GM12878 (cell line): ENCODE measurements at regions not wholly inside any gene's neighbourhood (a gene's known extent, or its start where the extent isn't known, plus 50 kb on each side); places are given as distances from the start of the nearest gene placed in this dataset.

Source experiments
- ATAC-seq: fragments of 200-7000 bp; cut with Tn5 transposase; 3 replicates; pipeline ENCODE4 v1.9.1; 2020; ENCODE audit warnings: mild to moderate bottlenecking, moderate library complexity
- BruUV-seq: library from RNA; stranded (reverse); fragments of 400-500 nt; replicated peaks from 2 replicates; lab custom pipeline; 2021; lab: Mats Ljungman, UMichigan
- CTCF ChIA-PET: fragments of 300-600 bp; sonication (Branson Sonifier 250); formaldehyde crosslinking; extraction: SDS; loops from one replicate; lab custom pipeline; 2021; ENCODE audit warnings: inconsistent platforms; lab: Yijun Ruan, JAX
- POLR2A ChIA-PET: fragments of 350-600 bp; formaldehyde crosslinking; extraction: SDS; loops from one replicate; lab custom pipeline; 2021; ENCODE audit warnings: inconsistent platforms; lab: Charles Lee
- RAD21 ChIA-PET: fragments of 300-600 bp; sonication (Branson Sonifier 250); formaldehyde crosslinking; loops from one replicate; lab custom pipeline; 2023; ENCODE audit warnings: antibody characterized with exemption; ENCODE audit not compliant: unreplicated experiment; lab: Charles Lee
- SMC1A ChIA-PET: fragments of 300-600 bp; sonication (Branson Sonifier 250); formaldehyde crosslinking; loops from one replicate; lab custom pipeline; 2023; ENCODE audit not compliant: unreplicated experiment, uncharacterized antibody; lab: Charles Lee
- DNase-seq: peaks from one replicate; pipeline ENCODE4 v3.0.0-alpha.2; 2011; ENCODE audit warnings: low read depth, low spot score
- FAIRE-seq: peaks from 3 replicates; lab custom pipeline; 2011; peaks lifted over from hg19 to GRCh38; lab: Jason Lieb, UNC
- H2AFZ ChIP-seq: 2 replicates; pipeline ENCODE4 v1.6.0; 2011; ENCODE audit warnings: low read depth, low read length, control low read depth; ENCODE audit not compliant: control insufficient read depth
- H3K27ac ChIP-seq: 2 replicates; pipeline ENCODE4 v1.5.1; 2011; ENCODE audit warnings: control low read depth; ENCODE audit not compliant: control insufficient read depth, insufficient read depth
- H3K27me3 ChIP-seq, 2 experiments: replicated peaks in 1 of 2; 2 replicates each; pipeline versions ENCODE4 v1.6.0 to v1.6.1; 2011; ENCODE audit warnings: low read length in 1 of 2; ENCODE audit not compliant: control insufficient read depth in 2 of 2, insufficient read depth in 2 of 2
- H3K36me3 ChIP-seq, 2 experiments: 2 replicates each; pipeline ENCODE4 v1.5.1; 2011; ENCODE audit warnings: low read length in 1 of 2; ENCODE audit not compliant: control insufficient read depth in 2 of 2, insufficient read depth in 2 of 2
- H3K4me1 ChIP-seq: 2 replicates; pipeline ENCODE4 v1.6.1; 2011; ENCODE audit warnings: mild to moderate bottlenecking, low read length, moderate library complexity, mixed read lengths; ENCODE audit not compliant: control insufficient read depth, insufficient read depth
- H3K4me2 ChIP-seq: 2 replicates; pipeline ENCODE4 v1.6.0; 2011; ENCODE audit warnings: control low read depth; ENCODE audit not compliant: control insufficient read depth, insufficient read depth
- H3K4me3 ChIP-seq: fragments of 200-600 bp; sonication (generic); 2 replicates; pipeline ENCODE4 v1.5.1; 2016
- H3K79me2 ChIP-seq: 2 replicates; pipeline ENCODE4 v1.6.0; 2011; ENCODE audit warnings: low read length; ENCODE audit not compliant: control insufficient read depth, insufficient read depth
- H3K9ac ChIP-seq: 2 replicates; pipeline ENCODE4 v1.8.0; 2011; ENCODE audit warnings: low read length, control low read depth, mixed read lengths; ENCODE audit not compliant: control insufficient read depth, insufficient read depth
- H3K9me3 ChIP-seq: replicated peaks from 3 replicates; pipeline ENCODE4 v1.5.1; 2011; ENCODE audit warnings: mild to moderate bottlenecking, low read length; ENCODE audit not compliant: control insufficient read depth, insufficient read depth
- H4K20me1 ChIP-seq: 2 replicates; pipeline ENCODE4 v1.6.0; 2011; ENCODE audit not compliant: control insufficient read depth, insufficient read depth
- BACH1 ChIP-seq: fragments of 450-650 bp; IDR thresholded peaks from 2 replicates; pipeline ENCODE4 v1.6.1; 2017; ENCODE audit warnings: mild to moderate bottlenecking, borderline replicate concordance
- BHLHE40 ChIP-seq, 2 experiments: fragments of 450-650 bp in 1 of 2; IDR thresholded peaks; 2 replicates each; pipeline ENCODE4 v1.6.1; 2011 to 2017; ENCODE audit warnings: low read depth in 2 of 2, borderline replicate concordance in 1 of 2, improper control_type of control experiment in 1 of 2, low read length in 1 of 2, mild to moderate bottlenecking in 1 of 2
- CEBPZ ChIP-seq: fragments of 150-350 bp; IDR thresholded peaks from 2 replicates; pipeline ENCODE4 v1.6.1; 2016; ENCODE audit warnings: low read depth, low read length
- ESRRA ChIP-seq: IDR thresholded peaks from 2 replicates; pipeline ENCODE4 v1.6.1; 2012; ENCODE audit warnings: mild to moderate bottlenecking, low read length, improper control_type of control experiment
- HDGF ChIP-seq: fragments of 450-650 bp; IDR thresholded peaks from 2 replicates; pipeline ENCODE4 v1.6.1; 2016; ENCODE audit warnings: antibody characterized with exemption
- KLF5 ChIP-seq: fragments of 450-650 bp; IDR thresholded peaks from 2 replicates; pipeline ENCODE4 v1.6.1; 2014; ENCODE audit warnings: mild to moderate bottlenecking; ENCODE audit not compliant: partially characterized antibody
- LARP7 ChIP-seq: fragments of 450-650 bp; IDR thresholded peaks from 2 replicates; pipeline ENCODE4 v1.6.1; 2017; ENCODE audit warnings: mild to moderate bottlenecking
- MTA3 ChIP-seq: IDR thresholded peaks from 2 replicates; pipeline ENCODE4 v1.6.1; 2012; ENCODE audit warnings: low read length, inconsistent platforms, borderline replicate concordance
- NFYA ChIP-seq: IDR thresholded peaks from 2 replicates; pipeline ENCODE4 v1.6.1; 2011; ENCODE audit warnings: low read depth, mild to moderate bottlenecking, low read length, improper control_type of control experiment, borderline replicate concordance
- POLR2A ChIP-seq: IDR thresholded peaks from 2 replicates; pipeline ENCODE4 v1.6.1; 2011; ENCODE audit warnings: low read depth, mild to moderate bottlenecking, low read length
- WRNIP1 ChIP-seq: IDR thresholded peaks from 2 replicates; pipeline ENCODE4 v1.6.1; 2011; ENCODE audit warnings: low read depth, low read length, improper control_type of control experiment, borderline replicate concordance
- ZNF217 ChIP-seq: fragments of 450-650 bp; IDR thresholded peaks from 2 replicates; pipeline ENCODE4 v1.6.1; 2017; ENCODE audit warnings: antibody characterized with exemption, mild to moderate bottlenecking
- WGBS: methylation state at CpG from one replicate; pipeline ENCODE4 v1.1.6; 2016; ENCODE audit warnings: low lambda C conversion rate; ENCODE audit not compliant: insufficient replicate concordance, insufficient coverage; ENCODE audit errors: missing lambda C conversion rate; 5-methylcytosine and 5-hydroxymethylcytosine counted together
- in situ Hi-C: fragments of 300-500 bp; cut with MboI; formaldehyde crosslinking; loops from 9 replicates; pipeline ENCODE4 v1.14.3; 2018; ENCODE audit warnings: mixed read lengths
- intact Hi-C: fragments of 100-400 bp; cut with micrococcal nuclease; formaldehyde crosslinking; loops from one replicate; pipeline ENCODE4 v1.14.2; 2022; ENCODE audit not compliant: unreplicated experiment
- TF ChIP-seq, protein P1 (sequence below): fragments of 450-650 bp; IDR thresholded peaks from 2 replicates; pipeline ENCODE4 v1.6.1; 2017; ENCODE audit warnings: borderline replicate concordance
- TF ChIP-seq, protein P2 (sequence below): fragments of 450-650 bp; IDR thresholded peaks from 2 replicates; pipeline ENCODE4 v1.6.1; 2017; ENCODE audit warnings: mild to moderate bottlenecking
- TF ChIP-seq, protein P3 (sequence below): fragments of 450-650 bp; IDR thresholded peaks from 2 replicates; pipeline ENCODE4 v1.6.1; 2016; ENCODE audit warnings: mild to moderate bottlenecking

GRCh38 chr2:61750624-61751023 lies 103.2 kb downstream of the FAM161A start:
- Histone ChIP-seq H3K4me2 (no peak overlapping the region), H3K9me3 (peaks cover 3% of the 10 kb centered on the region; the same call in 2 of the 3 replicates), H3K4me3 (no peak overlapping the region), H4K20me1 (no peaks in the 10 kb centered on the region), H3K27ac (no peak overlapping the region), H3K27me3 (no peaks in the 10 kb centered on the region), H3K79me2 (no peaks in the 10 kb centered on the region), H3K36me3 (no peaks in the 10 kb centered on the region), H3K4me1 (no peaks in the 10 kb centered on the region), H2AFZ (no peak overlapping the region), H3K9ac (no peak overlapping the region)
- DNase-seq (no peak), ATAC-seq (no peak), FAIRE-seq (no peak)
- in situ Hi-C loops: no loop called here
- WGBS: 78% methylated on average over 2 of the region's 2 CpGs
- ChIA-PET RAD21 (no interaction called here), CTCF (interaction anchor here (0.6 kb wide), 1 partner anchor 42 kb away, joined by 3 read pairs; no protein-coding TSS in a partner anchor), SMC1A (interaction anchor here (0.8 kb wide), 1 partner anchor 24 kb away, joined by 4 read pairs; no protein-coding TSS in a partner anchor), POLR2A (no interaction called here)
- intact Hi-C loops: no loop called here
- BruUV-seq: no TSS peak
- TF ChIP-seq, protein P1, sequence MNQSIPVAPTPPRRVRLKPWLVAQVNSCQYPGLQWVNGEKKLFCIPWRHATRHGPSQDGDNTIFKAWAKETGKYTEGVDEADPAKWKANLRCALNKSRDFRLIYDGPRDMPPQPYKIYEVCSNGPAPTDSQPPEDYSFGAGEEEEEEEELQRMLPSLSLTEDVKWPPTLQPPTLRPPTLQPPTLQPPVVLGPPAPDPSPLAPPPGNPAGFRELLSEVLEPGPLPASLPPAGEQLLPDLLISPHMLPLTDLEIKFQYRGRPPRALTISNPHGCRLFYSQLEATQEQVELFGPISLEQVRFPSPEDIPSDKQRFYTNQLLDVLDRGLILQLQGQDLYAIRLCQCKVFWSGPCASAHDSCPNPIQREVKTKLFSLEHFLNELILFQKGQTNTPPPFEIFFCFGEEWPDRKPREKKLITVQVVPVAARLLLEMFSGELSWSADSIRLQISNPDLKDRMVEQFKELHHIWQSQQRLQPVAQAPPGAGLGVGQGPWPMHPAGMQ: no peak
- TF ChIP-seq, protein P2, sequence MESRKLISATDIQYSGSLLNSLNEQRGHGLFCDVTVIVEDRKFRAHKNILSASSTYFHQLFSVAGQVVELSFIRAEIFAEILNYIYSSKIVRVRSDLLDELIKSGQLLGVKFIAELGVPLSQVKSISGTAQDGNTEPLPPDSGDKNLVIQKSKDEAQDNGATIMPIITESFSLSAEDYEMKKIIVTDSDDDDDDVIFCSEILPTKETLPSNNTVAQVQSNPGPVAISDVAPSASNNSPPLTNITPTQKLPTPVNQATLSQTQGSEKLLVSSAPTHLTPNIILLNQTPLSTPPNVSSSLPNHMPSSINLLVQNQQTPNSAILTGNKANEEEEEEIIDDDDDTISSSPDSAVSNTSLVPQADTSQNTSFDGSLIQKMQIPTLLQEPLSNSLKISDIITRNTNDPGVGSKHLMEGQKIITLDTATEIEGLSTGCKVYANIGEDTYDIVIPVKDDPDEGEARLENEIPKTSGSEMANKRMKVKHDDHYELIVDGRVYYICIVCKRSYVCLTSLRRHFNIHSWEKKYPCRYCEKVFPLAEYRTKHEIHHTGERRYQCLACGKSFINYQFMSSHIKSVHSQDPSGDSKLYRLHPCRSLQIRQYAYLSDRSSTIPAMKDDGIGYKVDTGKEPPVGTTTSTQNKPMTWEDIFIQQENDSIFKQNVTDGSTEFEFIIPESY: no peak
- TF ChIP-seq, protein P3, sequence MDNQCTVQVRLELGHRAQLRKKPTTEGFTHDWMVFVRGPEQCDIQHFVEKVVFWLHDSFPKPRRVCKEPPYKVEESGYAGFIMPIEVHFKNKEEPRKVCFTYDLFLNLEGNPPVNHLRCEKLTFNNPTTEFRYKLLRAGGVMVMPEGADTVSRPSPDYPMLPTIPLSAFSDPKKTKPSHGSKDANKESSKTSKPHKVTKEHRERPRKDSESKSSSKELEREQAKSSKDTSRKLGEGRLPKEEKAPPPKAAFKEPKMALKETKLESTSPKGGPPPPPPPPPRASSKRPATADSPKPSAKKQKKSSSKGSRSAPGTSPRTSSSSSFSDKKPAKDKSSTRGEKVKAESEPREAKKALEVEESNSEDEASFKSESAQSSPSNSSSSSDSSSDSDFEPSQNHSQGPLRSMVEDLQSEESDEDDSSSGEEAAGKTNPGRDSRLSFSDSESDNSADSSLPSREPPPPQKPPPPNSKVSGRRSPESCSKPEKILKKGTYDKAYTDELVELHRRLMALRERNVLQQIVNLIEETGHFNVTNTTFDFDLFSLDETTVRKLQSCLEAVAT: no peak
- TF ChIP-seq NFYA: no peak
- no peak for TF ChIP-seq KLF5
- no peak for TF ChIP-seq ESRRA
- TF ChIP-seq HDGF: no peak
- TF ChIP-seq BACH1: no peak
- no peak for TF ChIP-seq POLR2A
- no peak for TF ChIP-seq ZNF217
- no peak for TF ChIP-seq MTA3
- TF ChIP-seq BHLHE40 (IDR thresholded peaks at IDR 0.05; ENCODE audit: borderline replicate concordance in 1 of 2, low read depth in 2 of 2, low read length in 1 of 2): no peak
- TF ChIP-seq WRNIP1: no peak
- no peak for TF ChIP-seq CEBPZ
- TF ChIP-seq LARP7: no peak
